Gastroesophageal sphincter (tissue), 3 donors: ENCODE measurements at regions not wholly inside any gene's neighbourhood (a gene's known extent, or its start where the extent isn't known, plus 50 kb on each side); places are given as distances from the start of the nearest gene placed in this dataset.

Experiments
- EP300 ChIP-seq: sonication (generic); formaldehyde crosslinking; IDR thresholded peaks from one replicate; pipeline ENCODE4 v1.6.1; 2017; ENCODE audit warnings: antibody characterized with exemption, mild to moderate bottlenecking
- POLR2A ChIP-seq, 2 donors: fragments of 450-650 bp; IDR thresholded peaks; one replicate each; pipeline ENCODE4 v1.6.1; 2017; ENCODE audit warnings: antibody characterized with exemption in 2 of 2, mild to moderate bottlenecking in 2 of 2, moderate library complexity in 1 of 2
- POLR2AphosphoS5 ChIP-seq: sonication (generic); formaldehyde crosslinking; IDR thresholded peaks from one replicate; pipeline ENCODE4 v1.6.1; 2017; ENCODE audit warnings: antibody characterized with exemption
- TF ChIP-seq, protein P1 (sequence below), 4 experiments: fragments of 200-600 bp in 2 of 4; fragments of 450-650 bp in 2 of 4; sonication (generic) in 1 of 4; IDR thresholded peaks; one replicate each; pipeline ENCODE4 v1.5.1; 2017 to 2019; ENCODE audit warnings: antibody characterized with exemption in 4 of 4, mild to moderate bottlenecking in 2 of 4, moderate library complexity in 2 of 4

DNA sequence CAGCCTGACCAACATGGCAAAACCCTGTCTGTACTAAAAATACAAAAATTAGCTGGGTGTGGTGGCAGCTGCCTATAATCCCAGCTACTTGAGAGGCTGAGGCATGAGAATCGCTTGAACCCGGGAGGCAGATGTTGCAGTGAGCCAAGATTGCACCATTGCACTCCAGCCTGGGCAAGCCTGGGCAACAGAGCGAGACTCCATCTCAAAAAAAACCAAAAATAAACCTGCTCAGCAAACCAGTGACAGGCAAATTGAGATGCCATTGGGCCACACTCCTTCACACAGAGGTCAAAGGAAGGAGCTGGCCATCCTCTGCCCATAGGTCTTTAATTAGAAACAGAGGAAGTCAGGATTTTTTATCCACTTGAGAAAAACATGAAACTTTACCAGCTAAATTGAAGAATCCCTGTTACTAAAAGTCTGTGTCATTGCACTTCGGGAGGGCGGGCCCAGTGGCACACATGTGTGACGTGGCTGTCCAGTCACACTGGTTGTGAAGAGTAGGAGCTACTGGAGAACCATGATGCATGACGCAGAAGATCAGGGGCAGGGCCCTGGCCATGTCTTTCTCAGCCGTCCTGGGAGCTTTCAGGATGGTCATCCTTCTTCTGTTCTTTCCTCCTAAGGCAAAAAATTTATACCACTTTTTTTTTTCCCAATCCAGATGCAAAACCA, 118.3 kb upstream of the ZNF438 start:
- TF ChIP-seq, protein P1, sequence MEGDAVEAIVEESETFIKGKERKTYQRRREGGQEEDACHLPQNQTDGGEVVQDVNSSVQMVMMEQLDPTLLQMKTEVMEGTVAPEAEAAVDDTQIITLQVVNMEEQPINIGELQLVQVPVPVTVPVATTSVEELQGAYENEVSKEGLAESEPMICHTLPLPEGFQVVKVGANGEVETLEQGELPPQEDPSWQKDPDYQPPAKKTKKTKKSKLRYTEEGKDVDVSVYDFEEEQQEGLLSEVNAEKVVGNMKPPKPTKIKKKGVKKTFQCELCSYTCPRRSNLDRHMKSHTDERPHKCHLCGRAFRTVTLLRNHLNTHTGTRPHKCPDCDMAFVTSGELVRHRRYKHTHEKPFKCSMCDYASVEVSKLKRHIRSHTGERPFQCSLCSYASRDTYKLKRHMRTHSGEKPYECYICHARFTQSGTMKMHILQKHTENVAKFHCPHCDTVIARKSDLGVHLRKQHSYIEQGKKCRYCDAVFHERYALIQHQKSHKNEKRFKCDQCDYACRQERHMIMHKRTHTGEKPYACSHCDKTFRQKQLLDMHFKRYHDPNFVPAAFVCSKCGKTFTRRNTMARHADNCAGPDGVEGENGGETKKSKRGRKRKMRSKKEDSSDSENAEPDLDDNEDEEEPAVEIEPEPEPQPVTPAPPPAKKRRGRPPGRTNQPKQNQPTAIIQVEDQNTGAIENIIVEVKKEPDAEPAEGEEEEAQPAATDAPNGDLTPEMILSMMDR (IDR thresholded peaks at IDR 0.05), result no peak
- TF ChIP-seq POLR2A (IDR thresholded peaks at IDR 0.05) (no peak), POLR2AphosphoS5 (no peak), EP300 (no peak)
